HG02840 (cell line): ENCODE measurements at regions not wholly inside any gene's neighbourhood (a gene's known extent, or its start where the extent isn't known, plus 50 kb on each side); places are given as distances from the start of the nearest gene placed in this dataset.
A peak's percentile ranks its signal among the peaks of the same experiment; 100 is the strongest.

ENCODE experiments used
- ATAC-seq: cut with Tn5 transposase; IDR thresholded peaks from one replicate; pipeline ENCODE4 v1.9.1; 2021; ENCODE audit warnings: mild to moderate bottlenecking, moderate library complexity, moderate number of reproducible peaks; ENCODE audit not compliant: unreplicated experiment, low FRiP score

- ATAC-seq: no peak
These were observed 51.9 kb upstream of the LRRK2 start for GRCh38 chr12:40172879-40173278.

- no peak for ATAC-seq
These were observed 53.3 kb upstream of the LRRK2 start for GRCh38 chr12:40171501-40171900.

- no peak for ATAC-seq
These were observed 53.7 kb upstream of the LRRK2 start for GRCh38 chr12:40171066-40171465.

GRCh38 chr12:40170593-40170992 is 54.2 kb upstream of the LRRK2 start:
- no peak for ATAC-seq

DNA sequence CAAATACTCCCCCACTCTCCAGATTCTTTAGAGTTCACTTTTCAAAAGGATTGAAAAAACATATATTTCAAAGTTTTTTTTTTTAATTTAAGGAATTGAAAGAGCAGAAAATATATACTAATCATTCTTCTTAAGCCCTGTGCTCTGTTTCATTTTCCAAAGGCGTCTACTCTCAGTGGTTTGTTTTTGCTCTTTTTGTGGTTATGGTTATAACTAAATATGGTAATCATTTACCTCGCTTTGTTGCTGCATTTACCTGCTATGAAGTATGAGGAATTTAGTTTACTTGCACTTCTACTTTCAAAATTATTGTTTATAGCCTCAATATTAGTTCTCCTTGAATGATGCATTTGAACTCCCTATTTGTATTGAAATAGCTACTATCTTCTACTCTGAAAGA is 55.9 kb upstream of the LRRK2 start:
- peak; percentile 93 for ATAC-seq

DNA sequence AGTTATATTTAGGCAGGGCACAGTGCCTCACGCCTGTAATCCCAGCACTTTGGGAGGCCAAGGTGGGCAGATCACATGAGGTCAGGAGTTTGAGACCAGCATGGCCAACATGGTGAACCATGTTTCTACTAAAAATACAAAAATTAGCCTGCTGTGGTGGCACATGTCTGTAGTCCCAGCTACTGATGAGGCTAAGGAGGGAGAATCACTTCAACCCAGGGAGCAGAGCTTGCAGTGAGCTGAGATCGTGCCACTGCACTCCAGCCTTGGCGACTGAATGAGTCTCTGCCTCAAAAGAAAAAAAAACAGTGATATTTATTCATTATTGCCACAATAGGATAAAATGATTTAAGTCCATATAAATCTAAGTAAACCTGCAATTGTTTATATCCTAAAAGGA is 56.4 kb upstream of the LRRK2 start:
- ATAC-seq: peak; percentile 31

DNA sequence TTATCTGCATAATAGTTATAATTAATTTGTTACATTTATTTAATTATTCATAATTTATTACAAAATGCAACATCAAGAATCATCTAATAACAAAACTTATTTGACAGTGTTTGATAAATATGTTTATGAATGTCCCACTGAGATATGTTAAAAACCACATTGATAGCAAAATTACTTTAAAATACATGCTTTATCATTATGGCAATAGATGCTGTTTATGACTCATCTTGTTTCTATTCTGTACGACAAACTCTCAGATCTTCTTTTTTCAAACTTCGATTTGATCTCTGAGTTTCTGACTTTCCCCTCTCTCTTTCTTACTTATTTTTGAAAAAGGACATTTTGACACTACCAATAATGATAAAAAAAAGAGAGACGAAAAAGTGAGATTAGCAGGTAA is 56.8 kb upstream of the LRRK2 start:
- peak; percentile 51 for ATAC-seq

GRCh38 chr12:40165179-40165578 is 59.3 kb upstream of the SLC2A13 start:
- ATAC-seq: no peak

- no peak for ATAC-seq
These were observed 58.2 kb upstream of the SLC2A13 start for GRCh38 chr12:40164034-40164433.

- ATAC-seq: no peak
These were observed 56.2 kb upstream of the SLC2A13 start for GRCh38 chr12:40162033-40162432.

DNA sequence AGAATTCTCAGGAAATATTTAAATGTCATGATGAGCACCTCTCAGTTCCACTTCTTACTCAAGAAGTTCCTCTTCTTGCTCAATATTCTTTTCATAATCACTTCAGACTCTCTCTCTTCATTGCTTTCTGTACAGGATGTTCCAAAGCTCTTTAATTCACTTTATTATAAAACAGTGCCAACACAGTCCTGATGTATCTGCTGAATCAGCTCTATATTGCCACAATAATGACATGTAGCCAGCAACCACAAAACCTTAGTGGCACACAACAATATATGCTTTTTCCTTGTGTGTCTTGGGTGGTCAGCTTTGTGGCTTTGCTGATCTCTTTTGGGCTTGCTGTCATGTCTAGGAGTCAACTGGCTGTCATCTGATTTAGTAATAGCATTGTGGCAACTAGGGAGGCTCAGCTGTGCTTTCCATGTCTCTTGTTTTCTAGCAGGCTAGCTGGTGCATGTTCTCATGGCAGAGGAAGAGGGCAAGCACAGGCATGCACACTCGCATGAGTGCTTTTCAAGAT is 52.8 kb upstream of the SLC2A13 start:
- peak; percentile 76 for ATAC-seq

- ATAC-seq: no peak
These were observed 51.5 kb upstream of the SLC2A13 start for GRCh38 chr12:40157336-40157735.

DNA sequence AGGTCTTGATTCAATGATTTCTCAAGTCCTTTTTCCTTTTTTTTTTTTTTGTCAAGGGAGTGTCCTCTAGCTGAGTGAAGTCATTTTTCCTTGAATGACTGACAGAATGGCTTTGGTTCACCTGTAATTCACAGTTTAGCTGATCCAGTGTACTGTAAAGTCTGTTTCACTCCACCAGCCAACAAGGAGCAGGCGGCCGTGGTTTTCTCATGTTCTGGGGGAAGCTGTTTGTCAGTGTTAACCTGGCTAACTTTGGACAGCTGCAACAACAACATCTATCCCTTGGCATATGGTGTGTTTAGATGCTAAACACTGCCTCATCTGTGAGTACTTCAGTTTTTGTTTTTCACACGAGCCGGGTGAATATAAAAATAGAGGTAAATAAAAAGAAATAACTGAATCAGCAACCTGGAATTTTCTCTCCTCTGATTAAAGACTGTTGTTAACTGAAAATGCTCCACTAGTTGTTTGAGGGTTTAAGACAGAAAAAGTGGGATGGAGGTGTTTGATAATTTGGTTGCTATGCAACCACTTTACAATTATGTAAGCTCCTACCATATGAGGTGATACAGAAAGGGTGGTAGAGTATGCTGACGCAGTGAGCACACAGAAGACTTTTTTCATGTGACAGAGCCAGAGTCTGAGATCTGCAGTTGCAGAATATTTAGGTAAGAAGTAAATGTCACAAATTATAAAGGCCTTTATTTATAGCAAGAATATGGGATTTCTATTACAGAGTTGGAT is 50.3 kb upstream of the SLC2A13 start:
- no peak for ATAC-seq
